Caco-2 (cell line): ENCODE measurements at regions not wholly inside any gene's neighbourhood (a gene's known extent, or its start where the extent isn't known, plus 50 kb on each side); places are given as distances from the start of the nearest gene placed in this dataset.
"Not testable (repeated sequence)": the region's sequence is repeated elsewhere in the genome, so short reads cannot be mapped to it uniquely, and the experiment has no call there.

ENCODE experiments used
- BruUV-seq: library from RNA; stranded (reverse); fragments of 400-500 nt; replicated peaks from 2 replicates; lab custom pipeline; 2021; lab: Mats Ljungman, UMichigan
- CTCF ChIA-PET: fragments of 300-600 bp; sonication (Branson Sonifier 250); formaldehyde crosslinking; loops from one replicate; lab custom pipeline; 2022; ENCODE audit warnings: antibody characterized with exemption; lab: Charles Lee
- POLR2A ChIA-PET: fragments of 300-600 bp; sonication (Branson Sonifier 250); formaldehyde crosslinking; loops from one replicate; lab custom pipeline; 2022; ENCODE audit warnings: antibody characterized with exemption; lab: Charles Lee
- DNase-seq, 2 experiments: peaks; one replicate each; pipeline versions ENCODE4 v3.0.0 to v3.0.0-alpha.2; 2020 to 2022
- H3K27me3 ChIP-seq: replicated peaks from 2 replicates; pipeline ENCODE4 v1.6.0; 2011; ENCODE audit warnings: low read length; ENCODE audit not compliant: control insufficient read depth, insufficient read depth
- H3K36me3 ChIP-seq: 2 replicates; pipeline ENCODE4 v1.5.1; 2011; ENCODE audit warnings: low read length; ENCODE audit not compliant: control insufficient read depth, insufficient read depth
- H3K4me1 ChIP-seq: fragments of 250-450 bp; sonication (Bioruptor Pico); 2 replicates; pipeline ENCODE4 v1.5.1; 2020; ENCODE audit warnings: mild to moderate bottlenecking
- H3K4me3 ChIP-seq: 2 replicates; pipeline ENCODE4 v1.5.1; 2011; ENCODE audit warnings: low read depth, mild to moderate bottlenecking, control low read depth, low read length
- H3K9me3 ChIP-seq: fragments of 250-450 bp; sonication (Bioruptor Pico); 2 replicates; pipeline ENCODE4 v1.5.1; 2020; ENCODE audit warnings: mild to moderate bottlenecking, moderate library complexity
- H3K27ac Mint-ChIP-seq: one replicate; pipeline ENCODE4 v1.8.0; 2022; ENCODE audit warnings: mixed read lengths; ENCODE audit not compliant: unreplicated experiment
- H3K27me3 Mint-ChIP-seq: one replicate; pipeline ENCODE4 v1.8.0; 2022; ENCODE audit warnings: mixed read lengths; ENCODE audit not compliant: insufficient read depth, unreplicated experiment
- H3K36me3 Mint-ChIP-seq: one replicate; pipeline ENCODE4 v1.8.0; 2022; ENCODE audit warnings: mild to moderate bottlenecking, mixed read lengths; ENCODE audit not compliant: insufficient read depth, unreplicated experiment
- H3K4me1 Mint-ChIP-seq: one replicate; pipeline ENCODE4 v1.8.0; 2022; ENCODE audit warnings: low read depth, mixed read lengths; ENCODE audit not compliant: unreplicated experiment
- H3K4me3 Mint-ChIP-seq: one replicate; pipeline ENCODE4 v1.8.0; 2022; ENCODE audit warnings: mild to moderate bottlenecking, moderate library complexity, mixed read lengths; ENCODE audit not compliant: unreplicated experiment
- H3K9me3 Mint-ChIP-seq: one replicate; pipeline ENCODE4 v1.8.0; 2022; ENCODE audit warnings: mixed read lengths; ENCODE audit not compliant: unreplicated experiment
- intact Hi-C: fragments of 100-400 bp; cut with micrococcal nuclease; formaldehyde crosslinking; loops from one replicate; pipeline ENCODE4 v1.10.0; 2022; ENCODE audit not compliant: unreplicated experiment
- TF ChIP-seq, protein P1 (sequence below), 2 experiments: fragments of 200-600 bp in 1 of 2; IDR thresholded peaks; 1 replicate in 1 of 2; 2 replicates in 1 of 2; pipeline versions ENCODE4 v1.5.1 to v1.8.0; 2011 to 2022; ENCODE audit warnings: antibody characterized with exemption in 1 of 2, control low read depth in 1 of 2, inconsistent platforms in 1 of 2, low read depth in 1 of 2, low read length in 1 of 2, mild to moderate bottlenecking in 1 of 2, moderate library complexity in 1 of 2; ENCODE audit not compliant: insufficient read depth in 1 of 2, severe bottlenecking in 1 of 2, unreplicated experiment in 1 of 2

DNA sequence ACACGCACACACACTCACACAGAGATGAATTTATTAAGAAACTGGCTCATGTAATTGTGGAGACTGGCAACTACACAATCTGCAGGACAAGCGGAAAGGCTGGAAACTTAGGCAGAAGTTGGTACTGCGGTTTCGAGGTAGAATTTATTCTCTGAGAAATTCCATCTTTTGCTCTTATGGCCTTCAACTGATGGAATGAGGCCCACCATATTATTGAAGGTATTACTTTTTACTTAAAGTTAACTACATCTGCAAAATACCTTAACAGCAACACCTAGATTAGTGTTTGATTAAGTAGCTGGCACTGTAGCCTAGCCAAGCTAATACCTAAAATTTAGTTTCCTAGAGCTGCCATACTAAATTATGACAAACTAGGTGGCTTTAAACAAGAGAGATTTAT, 384.0 kb upstream of the UBE2E3 start:
- no peaks in the 10 kb centered on the region for H3K27me3 Mint-ChIP-seq
- TF ChIP-seq, protein P1, sequence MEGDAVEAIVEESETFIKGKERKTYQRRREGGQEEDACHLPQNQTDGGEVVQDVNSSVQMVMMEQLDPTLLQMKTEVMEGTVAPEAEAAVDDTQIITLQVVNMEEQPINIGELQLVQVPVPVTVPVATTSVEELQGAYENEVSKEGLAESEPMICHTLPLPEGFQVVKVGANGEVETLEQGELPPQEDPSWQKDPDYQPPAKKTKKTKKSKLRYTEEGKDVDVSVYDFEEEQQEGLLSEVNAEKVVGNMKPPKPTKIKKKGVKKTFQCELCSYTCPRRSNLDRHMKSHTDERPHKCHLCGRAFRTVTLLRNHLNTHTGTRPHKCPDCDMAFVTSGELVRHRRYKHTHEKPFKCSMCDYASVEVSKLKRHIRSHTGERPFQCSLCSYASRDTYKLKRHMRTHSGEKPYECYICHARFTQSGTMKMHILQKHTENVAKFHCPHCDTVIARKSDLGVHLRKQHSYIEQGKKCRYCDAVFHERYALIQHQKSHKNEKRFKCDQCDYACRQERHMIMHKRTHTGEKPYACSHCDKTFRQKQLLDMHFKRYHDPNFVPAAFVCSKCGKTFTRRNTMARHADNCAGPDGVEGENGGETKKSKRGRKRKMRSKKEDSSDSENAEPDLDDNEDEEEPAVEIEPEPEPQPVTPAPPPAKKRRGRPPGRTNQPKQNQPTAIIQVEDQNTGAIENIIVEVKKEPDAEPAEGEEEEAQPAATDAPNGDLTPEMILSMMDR (IDR thresholded peaks at IDR 0.05; ENCODE audit: insufficient read depth in 1 of 2, low read depth in 1 of 2, low read length in 1 of 2, severe bottlenecking in 1 of 2, unreplicated experiment in 1 of 2): no peak
- H3K9me3 ChIP-seq: no peaks in the 10 kb centered on the region
- POLR2A ChIA-PET: no interaction called here
- intact Hi-C loops: no loop called here
- no peaks in the 10 kb centered on the region for H3K36me3 ChIP-seq
- no peak for DNase-seq
- no peaks in the 10 kb centered on the region for H3K9me3 Mint-ChIP-seq
- no peak overlapping the region for H3K4me3 Mint-ChIP-seq
- CTCF ChIA-PET: no interaction called here
- no peak overlapping the region for H3K4me3 ChIP-seq
- no peak overlapping the region for H3K27ac Mint-ChIP-seq
- BruUV-seq: no TSS peak
- H3K4me1 Mint-ChIP-seq: no peaks in the 10 kb centered on the region
- no peaks in the 10 kb centered on the region for H3K27me3 ChIP-seq
- H3K36me3 Mint-ChIP-seq: no peaks in the 10 kb centered on the region
- H3K4me1 ChIP-seq: no peaks in the 10 kb centered on the region

DNA sequence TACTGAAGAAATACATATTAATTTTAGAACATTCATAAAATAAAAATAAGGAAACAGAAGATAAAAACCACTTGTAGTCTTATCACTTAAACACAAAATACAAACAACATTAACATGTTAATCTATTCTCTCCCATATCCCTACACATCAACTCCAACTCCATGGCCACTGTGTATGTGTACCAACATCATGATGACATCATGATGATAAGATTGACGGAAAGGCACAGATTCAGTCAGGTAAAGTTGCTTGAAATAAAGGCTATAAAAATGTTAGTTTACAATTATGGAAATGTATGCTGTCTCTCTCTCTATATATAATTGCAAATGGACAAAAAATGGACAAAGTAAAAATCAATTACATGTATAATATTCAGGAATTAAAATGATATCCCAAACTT, 388.5 kb upstream of the UBE2E3 start:
- Mint-ChIP-seq H3K4me3 (no peak overlapping the region), H3K9me3 (no peaks in the 10 kb centered on the region), H3K27me3 (no peaks in the 10 kb centered on the region), H3K36me3 (no peaks in the 10 kb centered on the region), H3K4me1 (no peaks in the 10 kb centered on the region), H3K27ac (no peak overlapping the region)
- H3K4me1 ChIP-seq: no peaks in the 10 kb centered on the region
- H3K36me3 ChIP-seq: no peaks in the 10 kb centered on the region
- DNase-seq: no peak
- intact Hi-C loops: no loop called here
- BruUV-seq: no TSS peak
- CTCF ChIA-PET: no interaction called here
- TF ChIP-seq, protein P1 (IDR thresholded peaks at IDR 0.05; ENCODE audit: insufficient read depth in 1 of 2, low read depth in 1 of 2, low read length in 1 of 2, severe bottlenecking in 1 of 2, unreplicated experiment in 1 of 2): no peak
- no peak overlapping the region for H3K4me3 ChIP-seq
- no peaks in the 10 kb centered on the region for H3K27me3 ChIP-seq
- POLR2A ChIA-PET: no interaction called here
- H3K9me3 ChIP-seq: no peaks in the 10 kb centered on the region

DNA sequence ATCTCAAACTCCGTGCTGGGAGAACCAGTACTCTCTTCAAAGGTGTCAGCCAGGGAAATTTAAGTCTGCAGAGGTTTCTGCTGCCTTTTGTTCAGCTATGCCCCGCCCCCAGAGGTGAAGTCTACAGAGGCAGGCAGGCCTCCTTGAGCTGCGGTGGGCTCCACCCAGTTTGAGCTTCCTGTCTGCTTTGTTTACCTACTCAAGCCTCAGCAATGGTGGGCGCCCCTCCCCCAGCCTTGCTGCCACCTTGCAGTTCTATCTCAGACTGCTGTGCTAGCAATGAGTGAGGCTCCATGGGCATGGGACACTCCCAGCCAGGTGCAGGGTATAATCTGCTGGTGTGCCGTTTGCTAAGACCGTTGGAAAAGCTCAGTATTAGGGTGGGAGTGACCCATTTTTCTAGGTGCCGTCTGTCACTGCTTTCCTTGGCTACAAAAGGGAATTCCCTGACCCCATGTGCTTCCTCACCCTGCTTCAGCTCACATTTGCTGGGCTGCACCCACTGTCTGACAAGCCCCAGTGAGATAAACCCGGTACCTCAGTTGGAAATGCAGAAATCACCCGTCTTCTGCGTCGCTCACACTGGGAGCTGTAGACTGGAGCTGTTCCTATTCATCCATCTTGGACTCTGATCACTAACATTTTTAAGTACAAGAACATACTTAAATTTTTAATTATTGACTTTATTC, 389.2 kb upstream of the UBE2E3 start:
- H3K27me3 Mint-ChIP-seq, H3K27me3 ChIP-seq, BruUV-seq, H3K4me1 Mint-ChIP-seq, DNase-seq, H3K9me3 ChIP-seq, POLR2A ChIA-PET, H3K36me3 Mint-ChIP-seq, H3K4me1 ChIP-seq, intact Hi-C loops, H3K27ac Mint-ChIP-seq, CTCF ChIA-PET, H3K4me3 ChIP-seq, H3K4me3 Mint-ChIP-seq, H3K9me3 Mint-ChIP-seq, H3K36me3 ChIP-seq: not testable (repeated sequence)
